NCI-H345 treated with DMSO at 0.1 percent for 48 hours (cell line): ENCODE measurements at regions not wholly inside any gene's neighbourhood (a gene's known extent, or its start where the extent isn't known, plus 50 kb on each side); places are given as distances from the start of the nearest gene placed in this dataset.

Source experiments
- DNase-seq: peaks from one replicate; lab custom pipeline; 2025; ENCODE audit not compliant: unreplicated experiment; lab: John Stamatoyannopoulos, UW

DNA sequence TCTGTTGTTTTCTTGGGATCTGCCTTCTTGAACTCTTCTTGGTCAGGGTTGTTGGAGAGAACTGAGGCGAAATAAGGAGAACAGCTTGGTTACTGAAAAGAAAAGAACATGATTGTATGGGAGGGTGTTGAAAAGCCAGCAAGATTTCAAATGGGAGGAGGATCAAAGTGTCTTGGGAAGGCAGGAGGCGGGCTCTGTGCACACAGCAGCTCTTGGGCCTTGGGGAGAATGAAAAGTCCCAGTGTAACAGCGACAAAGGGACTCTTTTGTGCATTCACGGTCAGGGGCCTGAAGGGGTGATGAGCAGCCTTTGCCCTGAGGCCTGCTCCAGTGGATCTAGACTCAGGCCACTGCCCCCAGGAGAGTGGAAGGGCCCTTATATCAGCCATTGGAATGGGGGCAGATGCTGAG, 135.4 kb downstream of the ADAMTS15 start:
- no peak for DNase-seq

DNA sequence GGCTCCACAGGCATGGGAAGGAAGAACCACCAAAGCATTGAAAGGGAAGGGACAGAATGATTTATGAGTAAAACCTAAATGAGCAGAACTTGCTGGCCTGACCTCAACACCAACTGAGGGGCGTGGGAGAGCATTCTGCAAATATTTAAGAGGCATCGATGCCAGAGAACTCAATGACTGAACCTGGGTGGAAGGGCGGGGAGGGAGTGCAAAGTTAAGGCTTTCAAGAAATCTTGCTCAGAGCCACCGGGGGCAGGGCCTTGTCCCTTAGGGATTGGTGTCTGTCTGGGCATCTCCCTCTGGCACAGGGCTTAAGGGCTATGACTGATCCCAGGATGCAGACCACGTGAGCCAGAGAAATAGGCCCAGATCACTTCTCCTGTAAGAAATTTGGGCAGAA, 137.1 kb downstream of the ADAMTS15 start:
- DNase-seq, result no peak

DNA sequence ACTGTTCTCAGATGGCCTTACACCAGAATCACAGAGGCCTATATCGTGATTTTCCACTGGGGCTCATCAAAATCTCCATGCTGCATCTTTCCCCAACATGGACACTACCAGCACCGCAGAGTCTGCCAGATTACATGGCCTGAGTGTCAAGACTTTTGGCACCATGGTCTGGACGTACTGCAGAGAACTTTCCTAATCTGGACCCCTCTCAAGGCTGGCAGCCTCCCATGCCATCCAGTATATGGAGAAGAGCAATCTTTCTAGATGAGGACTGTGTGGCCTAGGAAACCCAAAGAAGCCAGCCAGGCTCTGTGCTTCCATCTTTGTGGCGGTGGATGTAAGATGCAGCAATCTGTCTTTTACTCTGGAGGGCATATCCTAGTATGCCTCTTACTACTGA, 139.2 kb downstream of the ADAMTS15 start:
- DNase-seq, result no peak

DNA sequence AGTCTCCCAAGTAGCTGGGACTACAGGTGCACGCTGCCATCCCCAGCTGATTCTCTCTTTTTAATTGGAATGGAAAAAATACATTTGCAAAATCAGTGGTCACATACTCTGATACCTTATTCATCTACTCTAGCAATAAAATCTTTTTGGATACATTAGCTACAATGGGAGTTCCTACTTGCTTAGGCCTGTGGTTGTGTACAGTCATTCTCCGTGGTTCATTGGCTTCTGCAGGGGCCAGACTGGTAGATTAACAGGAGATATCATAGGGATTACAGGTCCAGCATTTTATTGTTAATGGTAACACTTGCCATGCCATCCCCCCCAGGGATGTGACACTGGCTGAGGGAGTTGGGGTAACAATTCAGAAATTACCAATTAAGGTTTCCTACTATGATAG, 140.0 kb downstream of the ADAMTS15 start:
- no peak for DNase-seq

GRCh38 chr11:130592056-130592455, 143.6 kb downstream of the ADAMTS15 start:
- DNase-seq, result no peak

GRCh38 chr11:130593064-130593463, 144.6 kb downstream of the ADAMTS15 start:
- no peak for DNase-seq

DNA sequence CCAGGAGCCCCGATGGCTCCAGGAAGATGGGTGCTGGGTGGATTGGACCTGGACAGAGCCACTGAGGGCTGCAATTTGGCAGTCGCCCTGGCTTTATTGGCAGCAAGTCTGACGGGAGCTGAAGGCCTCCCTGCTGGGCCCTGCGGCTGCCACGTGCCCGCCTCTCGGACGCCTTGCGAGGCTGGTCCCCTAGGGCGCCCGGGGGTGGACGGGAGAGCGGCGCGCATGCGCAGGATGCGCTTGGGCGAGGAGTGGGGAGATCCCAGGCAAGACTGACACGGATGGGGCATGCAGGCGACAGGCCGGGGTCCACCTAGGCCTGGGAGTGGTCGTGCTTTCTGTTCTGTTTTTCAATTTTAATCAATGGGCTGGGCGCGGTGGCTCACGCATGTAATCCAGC, 150.0 kb downstream of the ADAMTS15 start:
- DNase-seq, result no peak

- DNase-seq, result no peak
Measured at GRCh38 chr11:130599073-130599654, 150.7 kb downstream of the ADAMTS15 start.

- no peak for DNase-seq
Measured at GRCh38 chr11:130600139-130600538, 151.7 kb downstream of the ADAMTS15 start.

DNA sequence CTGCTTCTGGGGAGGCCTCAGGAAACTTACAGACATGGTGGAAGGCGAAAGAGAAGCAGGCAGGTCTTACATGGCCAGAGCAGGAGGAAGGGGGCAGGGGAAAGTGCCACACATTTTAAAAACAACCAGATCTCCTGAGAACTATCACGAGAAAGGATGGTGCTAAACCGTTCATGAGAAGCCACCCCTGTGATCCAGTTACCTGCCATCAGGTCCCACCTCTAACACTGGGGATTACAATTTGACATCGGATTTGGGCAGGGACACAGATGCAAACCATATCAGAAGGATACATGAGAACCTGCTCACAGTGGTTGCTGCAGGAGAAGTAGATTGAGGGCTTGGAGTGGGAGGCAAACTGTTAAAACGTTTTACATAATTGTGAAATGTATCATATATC, 152.2 kb downstream of the ADAMTS15 start:
- DNase-seq, result no peak

GRCh38 chr11:130601141-130601540, 152.7 kb downstream of the ADAMTS15 start:
- no peak for DNase-seq

DNA sequence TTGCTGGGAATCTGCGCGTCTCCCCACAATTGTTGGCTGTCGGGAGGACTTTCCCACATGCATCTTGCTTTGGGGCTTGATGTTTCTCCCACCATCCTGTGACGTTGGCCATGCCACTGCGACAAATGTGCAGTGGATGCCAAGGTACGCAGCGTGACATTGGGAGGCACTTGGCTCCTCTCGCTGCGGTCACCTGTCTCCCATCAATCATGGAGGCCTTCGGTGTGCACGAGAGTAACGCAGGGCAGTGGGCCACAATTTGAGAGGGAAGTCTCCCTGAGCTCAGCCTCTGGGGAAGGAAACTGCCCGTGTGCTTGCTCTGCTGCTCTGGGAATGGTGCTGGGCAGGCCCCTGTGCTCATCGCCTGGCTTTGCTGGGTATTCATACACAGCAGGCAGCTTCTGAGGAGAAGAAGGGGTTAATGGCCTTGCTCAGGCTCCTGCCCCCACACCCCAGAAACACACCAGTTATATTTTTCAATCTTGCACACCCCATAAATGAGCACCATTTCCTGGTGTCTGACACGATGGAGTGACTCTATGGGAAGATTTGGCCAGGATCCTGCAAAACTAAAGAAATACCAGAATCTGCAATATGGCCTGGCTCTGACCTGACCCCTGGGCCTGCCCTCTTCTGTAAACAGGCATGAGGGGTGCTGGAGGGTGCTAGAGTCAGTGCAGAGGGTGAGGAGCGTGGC, 153.5 kb downstream of the ADAMTS15 start:
- DNase-seq, result no peak

GRCh38 chr11:130602641-130603334, 154.3 kb downstream of the ADAMTS15 start:
- no peak for DNase-seq

DNA sequence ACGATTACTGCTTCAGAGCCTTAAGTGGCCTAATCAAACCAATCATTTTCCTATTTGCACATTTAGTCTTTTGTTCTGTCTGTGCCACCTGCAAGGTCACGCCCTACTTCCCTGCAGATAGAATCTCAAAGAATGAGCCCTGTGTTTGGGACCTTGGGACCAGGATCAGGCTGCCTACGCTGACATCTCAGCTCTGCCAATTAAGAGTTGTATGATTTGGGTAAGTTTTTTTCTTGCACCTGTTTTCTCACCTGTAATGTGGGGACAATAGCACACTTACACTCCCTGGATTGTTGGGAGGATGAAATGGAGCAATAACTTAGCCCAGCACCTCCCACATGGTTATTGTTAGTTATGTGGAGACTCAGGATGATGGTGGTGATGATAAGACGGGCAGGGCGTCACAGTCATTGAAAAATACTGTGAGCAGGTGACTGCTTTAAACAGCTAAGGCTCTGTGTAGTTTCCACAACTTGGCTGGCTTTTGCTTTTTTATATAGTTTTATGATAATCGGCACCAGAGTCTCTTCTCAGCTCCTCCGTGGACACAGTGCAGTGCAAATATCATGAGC, 155.0 kb downstream of the ADAMTS15 start:
- no peak for DNase-seq

DNA sequence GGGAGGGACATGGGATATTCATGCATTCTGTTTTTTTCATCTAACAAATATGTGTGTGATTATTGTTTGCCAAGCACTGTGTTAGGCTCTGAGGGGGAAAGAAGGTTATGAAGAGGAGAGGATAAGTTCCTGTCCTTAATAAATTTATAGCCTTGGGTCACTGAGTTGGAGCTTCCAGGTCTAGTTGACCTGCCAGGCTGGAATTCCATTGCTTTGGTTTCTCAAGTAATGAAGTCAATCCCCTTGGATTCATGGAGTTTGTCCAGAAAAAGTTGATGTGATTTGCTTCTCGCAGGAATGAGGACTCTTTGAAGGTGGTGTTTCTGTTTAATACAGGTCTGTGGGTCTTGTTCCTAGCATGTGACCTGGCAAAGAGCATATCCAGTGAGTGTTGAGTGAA, 156.2 kb downstream of the ADAMTS15 start:
- DNase-seq, result no peak

- no peak for DNase-seq
Measured at GRCh38 chr11:130606178-130606577, 157.7 kb downstream of the ADAMTS15 start.

DNA sequence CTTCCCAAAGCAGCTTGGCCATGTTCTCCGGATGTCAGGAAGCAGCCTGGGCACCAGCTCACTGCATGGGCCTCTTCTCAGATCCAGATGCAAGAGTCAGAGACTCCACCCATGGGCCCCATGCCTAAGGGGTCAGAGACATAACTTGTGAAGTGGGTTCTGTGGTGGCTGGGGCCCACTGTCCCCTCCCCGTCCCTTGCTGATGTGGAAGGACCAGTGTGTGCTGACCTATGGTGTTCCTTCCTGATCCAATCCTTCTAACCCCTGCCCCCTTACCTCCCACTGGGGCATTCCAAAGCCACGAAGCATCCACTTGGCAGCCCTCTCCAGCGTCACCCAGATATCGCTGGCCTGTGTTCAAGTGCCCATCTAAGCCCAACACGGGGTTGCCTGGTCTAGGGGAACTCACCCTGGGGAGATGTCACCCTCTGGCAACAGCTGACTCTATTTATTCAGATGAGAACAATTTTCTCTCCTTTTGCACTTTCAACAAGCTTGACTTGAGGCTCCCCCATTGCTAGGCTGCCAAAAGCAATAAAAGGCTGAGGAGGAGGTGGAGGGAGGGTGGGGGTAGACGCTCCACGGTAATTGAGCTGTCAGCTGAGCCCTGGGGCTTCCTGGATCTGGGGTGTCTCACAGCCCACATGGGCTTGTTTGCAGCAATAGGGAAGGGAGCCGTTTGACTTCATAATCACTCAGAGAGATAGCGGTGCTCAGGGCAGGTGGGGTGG, 158.5 kb downstream of the ADAMTS15 start:
- DNase-seq, result no peak

- DNase-seq, result no peak
Measured at GRCh38 chr11:130608287-130608686, 159.8 kb downstream of the ADAMTS15 start.

- no peak for DNase-seq
Measured at GRCh38 chr11:130609121-130610035, 160.9 kb downstream of the ADAMTS15 start.

DNA sequence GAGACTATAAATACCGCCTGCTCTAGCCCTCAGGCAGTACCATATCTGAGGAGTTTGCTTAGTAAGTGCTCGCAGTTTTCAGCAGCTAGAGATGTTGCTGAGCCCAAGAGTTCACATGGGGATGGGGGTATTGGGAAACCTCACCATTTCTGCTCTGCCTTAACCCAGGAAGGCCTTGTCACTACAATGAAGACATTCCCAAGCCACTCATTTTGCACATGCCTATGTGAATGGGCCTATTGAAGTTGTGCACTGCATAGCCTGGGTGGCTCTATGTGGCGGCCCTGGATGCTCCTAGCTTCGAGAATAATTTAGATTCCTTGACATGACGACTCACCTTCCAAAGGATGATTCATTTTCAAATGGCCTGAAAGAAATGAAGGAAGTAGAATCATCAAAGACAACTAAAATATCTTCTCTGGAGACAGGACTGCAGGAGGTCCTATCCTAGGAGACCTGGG, 163.4 kb downstream of the ADAMTS15 start:
- no peak for DNase-seq
